Glomerular visceral epithelial cell (primary cell): ENCODE measurements at regions not wholly inside any gene's neighbourhood (a gene's known extent, or its start where the extent isn't known, plus 50 kb on each side); places are given as distances from the start of the nearest gene placed in this dataset.
A peak's percentile ranks its signal among the peaks of the same experiment; 100 is the strongest.
"Not testable (repeated sequence)": the region's sequence is repeated elsewhere in the genome, so short reads cannot be mapped to it uniquely, and the experiment has no call there.

ENCODE experiments used
- DNase-seq: peaks from one replicate; pipeline ENCODE4 v3.0.0-alpha.2; 2016; ENCODE audit errors: extremely low spot score

DNA sequence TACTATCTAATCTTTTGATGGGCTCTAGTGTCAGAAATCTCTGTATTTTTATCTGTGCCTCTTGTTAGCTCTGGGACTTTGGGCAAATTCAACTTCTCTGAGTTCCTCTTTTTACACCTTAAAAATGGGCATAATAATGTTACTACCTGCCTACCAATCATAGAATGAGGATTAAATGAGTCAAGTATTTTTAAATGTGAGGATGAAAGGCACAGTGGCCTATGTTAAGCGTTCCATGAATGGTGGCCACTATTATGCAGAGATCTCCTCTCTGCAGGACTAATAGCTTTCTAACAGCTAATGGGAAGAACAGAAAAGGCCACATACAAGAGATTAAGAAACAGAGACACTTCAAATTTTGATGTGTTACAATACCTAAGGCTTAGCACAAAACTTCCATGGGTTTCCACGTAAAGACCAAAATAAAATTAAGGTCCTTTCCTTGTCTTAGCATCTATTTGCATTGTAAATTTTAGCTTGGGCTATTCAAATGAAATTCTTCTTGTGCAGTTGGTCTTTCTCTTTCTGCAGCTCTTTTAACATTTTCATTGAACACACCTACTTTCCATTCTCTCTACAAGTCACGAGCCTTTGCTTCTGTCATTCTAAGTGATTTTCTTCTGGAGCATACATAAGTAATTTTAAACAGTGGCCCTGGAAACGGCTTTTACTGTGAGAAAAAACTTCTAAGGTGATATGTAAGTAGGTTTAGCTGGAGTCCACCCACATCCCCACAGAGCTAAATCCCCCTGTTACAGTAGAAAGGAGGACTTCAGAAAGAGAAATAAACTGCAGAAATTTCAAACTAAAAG lies 117.9 kb upstream of the MED14 start:
- no peak for DNase-seq

GRCh38 chrX:40853816-40854123 lies 118.4 kb upstream of the MED14 start:
- DNase-seq = no peak

- no peak for DNase-seq
Observed at GRCh38 chrX:40854242-40854641, 118.9 kb upstream of the MED14 start.

GRCh38 chrX:40855411-40855810 lies 120.1 kb upstream of the MED14 start:
- no peak for DNase-seq

DNA sequence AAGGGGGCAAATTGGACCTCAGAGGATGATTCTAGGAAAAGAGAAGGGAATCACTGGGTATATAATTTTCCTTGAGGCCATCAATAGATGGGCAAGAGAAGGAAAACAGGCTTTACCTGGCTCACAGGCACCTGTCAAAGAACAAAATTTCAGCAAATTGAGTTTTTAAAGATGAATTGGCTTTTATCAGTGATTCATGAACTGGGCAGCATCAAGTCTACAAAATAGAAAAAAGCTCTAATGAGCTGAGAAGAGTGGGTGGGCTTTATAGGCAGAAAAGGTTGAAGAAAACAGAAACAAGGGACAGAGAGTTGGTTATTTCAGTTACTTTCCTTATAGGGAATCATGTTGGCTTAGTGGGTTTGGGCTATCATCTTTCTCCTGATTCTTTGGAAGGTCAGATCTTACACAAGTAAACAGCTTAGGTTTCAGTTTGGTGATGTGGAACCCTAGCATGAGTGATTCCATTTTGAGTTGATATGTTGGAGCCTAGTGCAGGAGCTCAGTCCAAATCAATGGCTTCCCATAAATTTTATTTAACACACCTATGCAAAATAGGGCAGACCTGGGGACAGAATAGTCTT lies 120.7 kb upstream of the MED14 start:
- no peak for DNase-seq

GRCh38 chrX:40861952-40862554 lies 126.7 kb upstream of the MED14 start:
- not testable (repeated sequence) for DNase-seq

- not testable (repeated sequence) for DNase-seq
Observed at GRCh38 chrX:40863260-40863659, 127.9 kb upstream of the MED14 start.

GRCh38 chrX:40863671-40864070 lies 128.3 kb upstream of the MED14 start:
- no peak for DNase-seq

GRCh38 chrX:40864972-40865371 lies 129.6 kb upstream of the MED14 start:
- DNase-seq = peak; percentile 12

DNA sequence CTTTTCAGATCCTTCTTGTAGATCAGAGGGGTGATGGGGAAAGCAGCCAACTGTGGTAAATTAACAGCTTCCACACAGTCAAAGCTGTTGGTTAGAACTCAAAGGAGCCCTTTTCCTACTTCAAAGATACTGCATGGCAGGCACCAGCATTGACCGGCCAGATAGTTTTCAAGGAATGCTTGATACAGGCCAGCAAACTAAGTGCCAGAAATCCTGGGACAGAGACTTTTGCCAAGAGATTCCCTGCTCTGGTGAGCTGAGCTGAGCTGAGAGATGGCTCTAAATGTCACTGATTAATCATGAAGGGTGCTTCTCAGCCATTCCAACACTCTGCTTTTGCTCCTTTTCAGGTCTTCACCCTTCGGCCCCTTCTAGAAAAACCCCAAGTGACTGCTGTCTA lies 131.6 kb upstream of the MED14 start:
- DNase-seq = peak; percentile 27

GRCh38 chrX:40867352-40867751 lies 132.0 kb upstream of the MED14 start:
- DNase-seq = peak; percentile 68

- no peak for DNase-seq
Observed at GRCh38 chrX:40868868-40869267, 133.5 kb upstream of the MED14 start.

DNA sequence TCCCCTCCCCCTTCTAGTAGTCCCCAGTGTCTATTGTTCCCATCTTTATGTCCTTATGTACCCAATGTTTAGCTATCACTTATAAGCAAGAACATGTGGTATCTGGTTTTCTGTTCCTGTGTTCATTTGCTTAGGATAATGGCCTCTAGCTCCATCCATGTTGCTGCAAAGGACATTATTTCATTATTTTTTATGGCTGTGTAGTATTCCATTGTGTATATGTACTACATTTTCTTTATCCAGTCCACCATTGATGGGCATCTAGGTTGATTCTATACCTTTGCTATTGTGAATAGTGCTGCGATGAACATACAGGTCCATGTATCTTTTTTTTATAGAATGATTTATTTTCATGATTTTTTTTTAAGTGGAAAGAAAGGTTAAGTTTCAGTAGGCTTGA lies 135.6 kb upstream of the MED14 start:
- not testable (repeated sequence) for DNase-seq

GRCh38 chrX:40871385-40872082 lies 136.2 kb upstream of the MED14 start:
- peak; percentile 38 for DNase-seq

DNA sequence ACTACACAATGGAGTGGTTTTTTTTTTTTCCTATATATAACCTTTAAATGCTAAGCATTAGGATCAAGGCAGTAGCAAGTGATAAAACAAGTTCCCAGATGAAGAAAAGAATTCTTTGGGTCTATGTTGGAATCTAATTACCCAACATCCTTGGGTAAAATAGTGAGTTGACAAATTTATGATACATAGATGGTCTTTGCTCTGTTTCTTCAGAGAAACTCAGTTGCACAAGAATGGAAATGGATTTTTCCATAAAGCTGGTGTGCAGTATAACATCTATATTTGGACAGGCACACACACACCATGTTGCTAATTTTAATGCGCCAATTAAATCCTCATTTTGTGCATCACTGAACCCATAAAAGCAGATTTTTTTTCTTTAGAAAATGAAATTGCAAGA lies 137.0 kb upstream of the MED14 start:
- no peak for DNase-seq

GRCh38 chrX:40875476-40875875 lies 140.1 kb upstream of the MED14 start:
- no peak for DNase-seq

GRCh38 chrX:40877887-40878286 lies 142.5 kb upstream of the MED14 start:
- DNase-seq = no peak

- DNase-seq = no peak
Observed at GRCh38 chrX:40878766-40879165, 143.4 kb upstream of the MED14 start.

DNA sequence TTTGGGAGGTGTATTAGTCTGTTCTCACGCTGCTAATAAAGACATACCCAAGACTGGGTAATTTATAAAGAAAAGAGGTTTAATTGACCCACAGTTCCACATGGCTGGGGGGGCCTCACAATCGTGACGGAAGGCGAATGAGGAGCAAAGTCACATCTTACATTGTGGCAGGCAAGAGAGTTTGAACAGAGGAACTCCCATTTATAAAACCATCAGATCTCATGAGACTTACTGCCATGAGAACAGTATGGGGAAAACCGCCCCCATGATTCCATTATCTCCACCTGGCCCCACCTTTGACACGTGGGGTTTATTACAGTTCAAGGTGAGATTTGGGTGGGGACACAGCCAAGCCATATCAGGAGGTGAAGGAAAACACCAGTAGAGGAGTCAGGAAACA lies 143.8 kb upstream of the MED14 start:
- not testable (repeated sequence) for DNase-seq

GRCh38 chrX:40880712-40881111 lies 145.4 kb upstream of the MED14 start:
- no peak for DNase-seq

DNA sequence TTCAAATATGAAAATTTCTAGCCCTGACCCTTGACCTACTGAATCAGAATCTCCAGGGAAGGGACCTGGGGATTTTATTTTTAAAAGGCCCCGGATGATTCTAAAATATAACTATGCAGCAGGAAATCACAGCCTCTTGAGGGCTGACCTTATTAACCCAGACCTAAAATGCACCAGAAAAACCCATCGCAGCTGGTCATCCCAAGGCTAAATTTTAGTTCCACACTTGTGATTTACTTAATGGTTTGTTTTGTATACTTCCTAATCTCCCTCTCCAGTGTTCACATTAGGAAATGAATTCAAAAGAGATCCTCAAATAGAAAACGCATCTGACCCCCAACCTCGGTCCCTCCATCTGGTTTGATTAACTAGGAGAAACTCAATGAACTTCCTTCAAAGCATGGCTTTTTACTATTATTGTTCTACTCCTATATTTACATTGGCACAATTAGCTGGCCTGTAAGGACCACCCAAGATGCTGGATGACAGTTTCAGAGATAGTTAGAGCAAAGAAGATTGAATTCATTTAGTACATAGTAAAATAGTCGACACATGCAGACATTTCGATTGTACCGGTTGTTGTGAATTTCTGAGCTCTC lies 147.8 kb upstream of the MED14 start:
- no peak for DNase-seq

GRCh38 chrX:40885989-40886388 lies 150.6 kb upstream of the MED14 start:
- no peak for DNase-seq
